Stimulated activated CD4-positive, alpha-beta T cell treated with anti-CD3 and anti-CD28 coated beads, Interleukin-12 subunit alpha, Interleukin-12 subunit beta, amount 100 ng/mL, for 4 hours (primary cell): ENCODE measurements at regions not wholly inside any gene's neighbourhood (a gene's known extent, or its start where the extent isn't known, plus 50 kb on each side); places are given as distances from the start of the nearest gene placed in this dataset.

Source experiments
- DNase-seq: peaks from one replicate; pipeline ENCODE4 v3.0.0-alpha.2; 2020

DNA sequence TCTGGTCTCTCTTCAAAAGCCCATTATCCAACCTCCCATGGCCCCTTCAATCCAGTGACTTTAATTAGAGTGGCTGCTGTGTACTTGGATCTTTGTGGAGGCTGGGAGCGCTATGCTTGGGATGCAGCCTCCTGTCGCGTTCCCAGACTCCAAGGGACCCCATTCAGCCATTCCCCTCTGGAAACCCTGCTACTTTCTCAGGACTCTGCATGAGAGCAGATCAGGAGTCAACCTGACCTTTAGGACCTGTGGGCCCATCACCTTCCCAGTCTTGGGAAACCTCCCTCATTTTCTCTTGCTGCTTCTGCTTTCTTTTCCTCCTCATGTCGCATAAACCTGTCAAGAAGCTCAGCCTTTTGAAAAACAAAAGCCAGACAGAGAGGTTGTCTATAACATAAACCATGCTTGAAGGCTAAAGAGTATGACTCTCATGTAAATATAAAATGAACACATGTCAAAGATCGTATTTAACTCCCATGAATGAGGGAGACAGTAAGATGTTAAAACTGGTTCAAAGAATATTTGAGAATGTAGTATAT is 143.1 kb upstream of the PELI1 start:
- DNase-seq, result no peak

DNA sequence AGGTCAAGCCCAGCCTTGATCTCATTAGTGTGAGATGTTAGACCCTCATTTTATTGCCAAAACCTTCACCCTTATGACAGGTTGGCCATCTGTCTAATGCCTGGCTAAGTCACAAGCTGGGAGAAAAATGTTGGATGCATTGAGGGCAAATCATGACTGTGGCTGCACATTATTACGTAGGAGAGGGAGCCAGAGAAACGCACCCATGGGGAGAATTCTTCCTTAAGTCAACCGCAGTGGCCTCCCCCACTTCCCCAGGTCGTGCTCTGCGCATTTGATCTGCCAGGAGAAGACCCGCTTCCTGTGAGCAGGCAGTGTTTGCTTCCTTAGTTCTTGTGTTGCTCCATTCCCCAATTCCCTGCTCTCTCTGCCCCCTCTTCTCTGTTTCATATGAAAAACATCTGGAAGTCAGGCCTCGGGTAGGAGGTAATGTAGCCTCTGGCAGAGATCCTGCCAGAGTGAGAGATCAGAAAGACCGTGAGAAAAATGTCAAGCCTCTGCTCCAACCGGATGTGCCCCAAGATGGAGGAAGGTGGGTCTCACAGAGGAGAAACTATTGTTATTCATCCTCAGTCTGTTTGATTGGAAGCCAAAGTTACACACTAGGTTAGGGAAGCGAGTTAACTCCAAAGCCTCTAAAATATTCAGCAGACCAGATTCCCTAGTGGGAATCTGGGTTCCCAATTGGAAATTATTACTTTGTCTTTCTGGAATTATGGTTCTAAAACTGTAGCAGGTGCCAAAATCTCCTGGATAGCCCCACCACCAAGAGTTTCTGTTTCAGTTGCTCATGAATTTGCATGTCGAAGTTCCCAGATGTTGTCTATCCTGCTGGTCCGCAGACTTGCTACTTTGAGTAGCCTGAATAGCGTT is 144.3 kb upstream of the PELI1 start:
- DNase-seq, result no peak

DNA sequence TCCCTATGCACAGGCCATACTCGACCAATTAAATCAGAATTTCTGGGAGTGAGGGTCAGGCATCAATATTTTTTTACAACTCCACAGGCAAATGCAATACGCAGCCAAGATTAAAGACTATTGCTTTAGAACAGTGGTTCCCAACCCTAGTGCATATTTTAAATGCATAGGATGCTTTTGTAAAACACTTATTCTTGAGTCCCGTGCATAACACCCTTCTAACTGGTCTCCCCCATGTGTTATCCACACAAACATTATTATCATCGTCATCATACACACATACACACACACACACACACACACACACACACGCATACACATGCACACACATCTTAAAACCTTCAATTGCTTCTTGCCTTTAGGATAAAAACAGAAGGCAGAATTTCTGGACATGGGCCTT is 145.0 kb upstream of the PELI1 start:
- DNase-seq, result no peak

DNA sequence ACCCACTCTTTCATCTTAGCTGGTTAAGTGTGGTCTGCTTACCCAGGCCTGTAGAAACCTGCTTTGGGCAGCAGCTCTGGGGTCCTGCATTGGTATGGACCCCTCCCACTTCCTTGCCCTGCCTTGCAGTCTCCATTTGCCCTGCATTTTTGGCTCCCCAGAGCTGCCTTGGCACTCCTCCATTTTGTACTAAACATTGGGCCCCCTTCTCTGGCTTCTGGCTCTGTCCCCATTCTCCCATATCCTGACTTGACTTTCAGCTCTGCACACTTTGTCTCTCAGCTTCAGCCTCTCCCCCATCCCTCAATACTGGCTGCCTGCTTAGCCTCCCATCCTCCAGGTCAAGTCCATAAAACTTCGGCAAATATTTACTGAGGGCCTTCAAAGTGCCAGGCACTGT is 145.5 kb upstream of the PELI1 start:
- DNase-seq, result no peak

DNA sequence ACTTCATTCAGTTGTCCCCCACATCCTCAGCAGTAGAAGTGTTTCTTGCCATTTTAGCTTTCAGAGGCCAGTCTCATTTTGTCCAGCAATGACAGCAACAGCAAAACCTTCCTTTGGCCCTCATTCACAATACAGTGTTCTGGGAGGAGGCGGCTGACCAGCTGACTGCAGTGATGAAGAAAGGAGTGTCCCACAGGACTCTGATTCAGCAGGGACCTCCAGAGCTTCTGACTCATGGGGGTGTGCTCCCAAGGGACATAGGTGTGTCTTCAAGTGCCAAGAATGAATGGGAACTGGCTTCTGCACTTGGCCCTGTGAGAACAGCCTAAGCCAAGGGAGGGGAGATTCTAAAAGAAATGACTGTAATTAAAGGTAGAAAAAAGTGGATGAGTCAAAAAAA is 147.0 kb upstream of the PELI1 start:
- no peak for DNase-seq

DNA sequence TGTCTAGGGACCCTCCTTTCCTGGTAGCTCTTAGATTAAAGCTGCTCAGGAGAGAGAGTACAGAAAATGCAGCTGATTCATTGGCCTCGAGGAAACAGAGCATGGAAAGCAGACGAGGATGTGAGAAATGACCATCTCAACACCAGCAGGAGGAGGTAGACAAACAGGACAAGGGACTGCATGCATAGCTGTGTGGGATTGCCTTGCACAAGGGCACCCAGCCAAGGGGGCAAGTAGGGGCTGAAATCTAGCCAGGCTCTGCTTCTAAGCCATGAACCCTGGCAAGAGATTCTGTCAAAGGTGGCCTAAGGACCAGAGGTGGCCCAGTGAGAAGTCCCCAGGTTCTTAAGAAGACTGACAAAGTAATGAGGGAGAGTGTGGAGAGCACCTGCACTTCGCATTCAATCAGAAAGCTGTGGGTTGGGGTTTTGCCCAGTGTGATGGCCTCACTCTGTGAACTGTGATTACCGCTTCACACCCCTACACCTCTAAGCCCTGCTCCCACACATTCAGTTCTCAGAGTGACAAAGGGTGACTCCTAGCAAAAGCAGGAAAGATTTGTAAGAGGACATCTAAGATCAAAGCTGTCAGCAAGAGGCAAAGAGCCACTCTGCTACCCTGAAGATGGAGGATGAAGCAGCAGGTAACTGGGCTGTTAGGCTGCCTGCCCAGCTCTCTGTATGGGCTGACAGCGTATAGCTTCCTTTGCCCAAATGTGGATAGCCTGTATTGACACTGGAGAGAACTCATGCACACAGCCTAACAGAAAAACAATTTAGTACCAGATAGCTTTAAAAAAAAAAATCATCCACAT is 151.3 kb upstream of the PELI1 start:
- DNase-seq, result no peak

DNA sequence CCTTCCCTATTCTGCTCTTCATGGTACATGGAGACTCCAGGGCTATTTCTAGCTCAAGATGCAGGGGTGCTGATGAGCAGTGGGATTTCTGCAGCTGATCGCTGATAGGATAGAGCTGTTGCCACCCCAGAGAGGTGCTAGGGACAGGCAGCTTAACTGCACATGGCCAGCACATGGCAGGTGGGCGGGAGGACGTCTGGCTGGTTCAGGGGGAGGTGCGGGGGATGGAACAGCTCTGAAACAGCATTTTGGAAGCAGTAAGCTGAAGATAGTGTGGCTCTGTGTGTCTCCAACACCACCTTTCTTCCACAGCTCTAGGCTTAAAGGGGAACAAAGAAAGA is 151.9 kb upstream of the PELI1 start:
- DNase-seq, result no peak

DNA sequence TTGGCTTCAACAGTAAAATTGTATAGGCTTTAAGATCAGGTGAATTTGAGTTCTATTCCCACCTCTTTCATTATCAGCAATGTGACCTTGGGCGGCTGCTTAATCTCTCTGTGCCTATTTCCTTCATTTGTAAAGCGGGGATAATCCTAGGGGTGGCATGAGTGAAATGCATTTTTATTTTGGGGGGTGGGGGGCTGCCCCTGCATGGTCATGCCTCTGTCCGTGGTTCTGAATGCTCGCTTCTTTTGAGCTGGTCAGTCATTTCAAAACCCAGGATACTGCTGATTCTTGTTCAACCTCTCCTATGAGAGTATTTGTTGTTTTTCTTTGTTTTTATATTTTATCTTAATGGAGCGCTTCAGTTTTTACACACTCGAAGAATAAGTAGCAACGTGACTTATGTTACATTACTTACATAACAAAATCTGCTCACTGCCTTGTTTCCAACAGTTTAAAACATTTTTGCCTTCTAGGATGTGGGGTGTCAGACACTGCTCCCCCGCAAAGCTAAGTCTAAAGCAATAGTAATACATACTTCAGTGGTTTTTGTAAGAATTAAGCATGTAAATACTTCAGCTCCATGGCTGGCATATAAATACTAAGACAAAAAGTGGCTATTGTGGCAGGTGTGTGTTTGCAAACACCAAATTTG is 152.6 kb upstream of the PELI1 start:
- no peak for DNase-seq

DNA sequence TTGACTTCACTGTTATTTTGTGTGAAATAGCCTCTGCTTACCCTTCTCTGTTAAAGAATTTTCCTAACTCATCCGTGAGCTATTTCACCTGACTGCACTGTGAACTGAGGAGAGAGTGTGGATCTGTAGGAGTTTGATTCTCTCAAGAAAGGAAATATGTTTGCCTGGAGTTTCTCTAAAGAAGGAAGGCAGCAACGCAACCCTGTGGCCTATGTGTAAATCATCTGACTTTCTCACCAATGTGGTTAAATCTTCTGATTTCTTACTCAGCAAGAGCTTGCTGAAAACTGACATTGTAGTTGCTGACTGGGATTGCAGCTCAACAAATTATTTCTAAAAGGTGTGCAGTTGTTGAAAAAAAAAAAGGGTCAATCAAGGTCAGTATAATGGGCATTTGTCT is 153.9 kb upstream of the PELI1 start:
- DNase-seq, result no peak

DNA sequence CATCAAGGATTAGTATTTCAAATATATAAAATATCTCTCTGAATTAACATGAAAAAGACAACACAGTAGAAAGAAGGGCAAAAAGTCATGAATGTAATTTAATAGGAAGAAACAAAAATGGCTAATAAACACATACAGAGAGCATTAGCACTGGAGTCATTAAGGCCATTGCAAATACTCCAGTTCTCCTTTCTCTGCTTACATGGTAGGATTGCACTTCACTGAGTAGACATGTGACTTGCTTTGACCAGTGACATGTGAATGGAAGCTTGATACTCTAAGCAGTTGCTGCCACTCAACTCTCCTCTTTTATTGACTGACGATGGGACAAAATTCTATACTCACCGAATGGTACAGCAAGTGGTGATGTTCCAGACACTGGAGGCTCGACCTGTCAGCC is 153.9 kb upstream of the LGALSL start:
- DNase-seq, result no peak

DNA sequence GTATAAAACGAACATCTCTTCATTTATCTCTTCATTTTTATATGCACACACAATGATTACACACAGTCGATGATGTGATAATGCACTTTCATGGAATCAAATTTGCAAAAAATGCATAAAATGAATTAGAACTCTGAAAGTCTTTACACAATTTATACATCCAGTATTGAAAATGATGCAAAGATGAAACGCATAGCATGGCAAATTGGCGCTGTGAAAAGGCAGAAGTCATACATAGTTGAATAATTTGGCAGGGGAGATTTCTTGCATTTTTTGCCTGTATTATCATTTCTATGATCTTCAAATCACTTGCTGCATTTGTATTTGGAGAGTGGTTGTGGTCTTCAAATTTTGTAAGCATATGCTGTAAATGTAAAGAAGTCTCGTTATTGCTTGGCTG is 150.7 kb upstream of the LGALSL start:
- DNase-seq, result no peak

DNA sequence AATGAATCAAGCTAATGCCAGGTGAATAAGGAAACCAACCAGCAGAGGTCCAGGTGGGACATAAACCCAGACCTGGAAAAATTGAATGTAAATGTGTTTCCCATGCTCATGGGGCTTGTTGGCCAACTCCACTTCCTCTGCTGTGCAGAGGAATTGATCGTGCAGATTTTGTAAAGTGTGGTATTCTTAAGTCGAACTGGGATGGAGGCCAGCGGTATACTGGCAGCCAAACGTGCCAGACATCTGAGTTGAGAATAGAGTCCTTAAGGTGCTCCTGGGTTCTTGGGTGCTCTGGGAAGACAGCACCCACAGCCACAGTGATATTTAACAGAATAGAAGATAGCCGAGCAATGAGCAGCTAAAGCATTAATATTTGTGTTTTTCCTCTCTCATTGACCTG is 146.5 kb upstream of the LGALSL start:
- DNase-seq, result no peak

DNA sequence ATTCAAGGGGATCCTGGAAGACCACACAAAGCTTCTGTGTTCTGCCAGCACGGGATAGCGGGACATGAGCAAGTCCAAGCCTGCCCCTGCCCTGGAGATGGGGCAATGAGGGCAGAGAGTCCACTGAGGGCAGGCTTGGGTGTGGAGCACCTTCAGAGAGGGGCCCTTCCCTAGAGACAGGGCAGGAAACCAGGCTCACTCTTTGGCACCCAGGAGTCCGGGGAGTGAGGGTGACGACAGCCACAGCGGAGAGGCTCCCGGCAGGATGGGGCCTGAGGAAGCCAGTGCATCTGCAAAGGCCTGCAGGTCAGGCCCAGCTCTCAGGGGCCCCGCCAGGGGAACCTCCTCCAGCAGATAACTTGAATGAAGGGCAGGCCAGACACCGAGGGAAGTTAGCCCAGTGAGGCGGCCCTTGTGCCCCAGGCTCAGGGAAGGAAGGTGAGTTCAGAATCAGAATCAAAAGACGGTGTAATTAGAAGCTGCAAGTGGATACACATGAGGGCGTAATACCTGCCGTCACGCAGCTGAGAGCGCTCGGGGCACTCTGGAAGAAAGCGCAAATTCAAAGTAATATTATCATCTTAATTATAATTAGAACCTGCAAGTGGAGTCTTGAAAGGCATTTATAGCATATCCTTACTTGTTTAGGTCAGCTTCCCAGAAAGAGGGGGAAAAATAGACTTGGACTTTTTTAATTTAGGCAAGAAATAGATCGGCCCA is 142.6 kb upstream of the LGALSL start:
- no peak for DNase-seq

DNA sequence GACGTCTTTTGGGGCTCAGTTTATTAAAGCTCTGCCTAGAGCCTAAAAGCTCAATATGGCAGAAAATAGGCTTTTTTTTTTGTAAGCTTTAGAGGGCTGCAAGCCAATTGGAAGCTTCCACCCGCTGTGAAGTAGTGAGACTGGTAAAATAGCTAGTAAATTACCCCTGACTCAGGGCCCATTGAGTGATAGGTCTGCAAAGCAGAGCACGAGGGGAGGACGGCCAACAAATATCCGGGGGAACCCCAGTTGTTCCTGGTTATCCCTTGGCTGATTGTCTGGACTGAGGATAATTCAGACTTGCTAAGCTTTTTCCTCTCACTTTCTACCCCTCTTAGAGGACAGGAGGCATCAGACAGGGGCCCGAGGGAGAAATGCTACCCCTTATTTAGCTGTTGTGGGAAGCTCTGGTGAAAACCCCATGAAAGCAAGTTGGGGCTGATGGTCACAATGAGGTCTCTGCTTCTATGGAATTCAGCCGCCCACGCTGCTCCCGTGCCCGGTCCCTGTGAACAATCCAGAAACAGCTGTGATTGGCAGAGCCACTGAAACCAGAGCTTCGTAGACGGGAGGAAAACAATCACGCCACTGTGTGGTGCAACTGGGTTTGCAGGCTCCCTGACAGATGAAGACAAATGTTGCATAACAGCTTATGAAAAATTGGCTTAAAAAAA is 141.9 kb upstream of the LGALSL start:
- DNase-seq, result no peak

DNA sequence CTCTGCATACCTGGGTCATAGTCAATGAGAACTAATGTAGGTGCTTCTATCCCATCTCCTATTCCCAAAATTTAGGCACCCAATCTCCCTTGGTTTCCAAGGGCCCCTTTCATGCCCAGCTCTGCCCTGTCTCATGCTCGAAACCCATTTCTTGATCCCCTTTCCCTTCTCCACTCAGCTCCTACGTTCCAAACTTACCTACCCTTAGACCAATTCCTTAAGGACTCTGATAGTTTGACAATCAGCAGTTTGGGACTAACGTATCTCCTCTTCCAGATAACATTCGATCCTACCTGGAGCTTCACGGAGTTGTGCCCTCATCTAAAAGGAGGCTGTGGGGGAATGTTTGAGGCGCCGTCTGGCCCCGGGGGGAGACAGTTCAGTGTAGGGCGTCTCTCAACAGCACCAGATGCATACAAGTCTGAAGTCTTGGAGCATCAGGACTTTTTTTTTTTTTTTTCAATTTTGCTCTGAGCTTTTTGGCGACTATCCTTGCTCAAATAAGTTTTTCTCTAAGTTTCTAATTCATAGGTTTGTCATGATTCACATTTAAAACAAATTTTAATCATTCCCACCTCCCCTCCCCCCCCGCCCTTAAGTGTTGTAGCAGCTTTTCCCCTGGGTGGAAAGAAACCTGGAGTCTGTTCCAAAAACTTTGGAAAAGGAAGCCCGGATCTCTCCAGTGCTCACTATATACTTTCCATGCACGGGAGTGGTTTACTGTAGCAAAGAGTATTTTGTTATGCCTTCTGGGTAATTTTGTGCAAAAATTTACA is 141.2 kb upstream of the LGALSL start:
- DNase-seq, result no peak

DNA sequence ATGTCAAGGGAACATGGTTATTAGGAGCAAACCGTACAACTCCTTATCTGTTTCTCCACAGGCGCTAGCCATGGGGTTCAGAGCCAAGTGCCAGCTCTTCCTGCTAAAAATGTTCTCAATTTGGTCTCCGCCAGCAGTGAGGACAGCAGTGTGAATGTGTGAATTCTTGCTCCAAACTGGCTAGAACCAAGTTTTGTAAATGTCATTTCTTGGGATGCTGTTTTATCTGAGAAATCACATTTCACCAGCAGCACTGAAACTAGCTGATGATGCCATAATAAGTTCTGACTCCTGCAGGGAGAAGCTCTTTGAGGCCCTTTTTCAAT is 140.6 kb upstream of the LGALSL start:
- no peak for DNase-seq

DNA sequence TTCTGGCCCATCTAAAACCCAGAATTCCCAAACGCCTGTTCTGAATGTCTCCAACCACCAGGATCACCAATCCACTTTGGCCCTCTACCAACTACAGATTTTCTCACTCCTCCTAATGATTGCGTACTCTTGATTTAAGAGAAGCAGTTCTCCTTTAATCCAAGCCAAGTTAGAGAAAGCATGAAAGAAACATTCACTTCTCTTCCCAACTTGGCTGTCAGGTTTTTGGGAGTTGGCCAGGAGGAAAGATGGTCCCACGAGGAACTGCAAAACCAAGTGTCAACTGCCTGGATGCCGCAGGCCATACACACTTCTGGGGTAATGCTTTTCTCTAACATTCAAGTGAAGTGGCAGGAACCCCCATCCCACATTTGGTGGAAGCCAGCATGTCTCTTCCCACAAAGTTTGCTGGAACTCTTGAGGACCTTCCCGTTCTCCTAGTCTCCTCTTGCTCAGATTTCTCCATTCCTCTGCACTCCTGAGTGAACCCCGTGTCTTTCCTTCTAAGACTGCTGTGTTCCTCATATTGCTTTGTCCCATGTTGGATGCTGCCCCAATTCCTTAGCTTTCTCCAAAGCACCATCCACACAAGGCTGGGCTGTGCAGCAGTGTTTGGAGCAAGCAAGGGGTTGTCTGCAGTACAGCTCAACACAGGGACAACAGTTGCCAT is 138.5 kb upstream of the LGALSL start:
- no peak for DNase-seq

DNA sequence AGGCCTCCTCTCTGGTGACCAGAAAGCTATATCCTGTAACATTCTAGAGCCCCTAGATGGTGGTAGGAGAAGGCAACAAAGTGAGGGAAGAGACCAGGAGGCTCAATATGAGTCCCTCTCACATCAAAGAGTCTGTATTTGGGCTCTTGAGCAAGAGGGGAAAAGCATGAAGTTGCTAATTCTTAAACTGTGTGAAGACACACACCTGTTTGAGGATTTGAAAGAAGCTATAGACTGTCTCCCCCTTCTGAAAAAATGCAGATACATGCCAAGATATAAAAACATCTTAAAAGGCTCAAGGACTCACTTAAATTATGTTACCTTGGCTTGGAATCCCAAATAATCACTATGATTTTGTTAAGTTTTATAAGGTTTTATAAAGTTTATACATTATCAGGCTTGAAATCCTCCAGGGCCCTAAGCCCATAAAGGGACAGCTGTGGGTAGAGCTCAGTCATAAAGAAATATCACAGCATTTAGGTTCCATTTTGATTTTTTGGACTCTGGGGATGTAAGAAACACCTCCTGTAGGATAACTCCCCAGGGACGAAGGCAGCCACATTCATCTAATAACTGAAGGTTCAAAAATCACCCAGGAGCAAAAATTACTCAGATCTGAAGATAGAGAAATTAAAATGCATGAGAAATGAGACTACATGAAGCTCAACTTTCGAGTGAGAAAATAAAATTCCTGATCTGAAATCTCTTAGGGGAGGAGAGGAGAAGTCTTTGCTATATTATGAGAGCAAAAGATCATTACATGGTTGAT is 136.1 kb upstream of the LGALSL start:
- DNase-seq, result no peak

DNA sequence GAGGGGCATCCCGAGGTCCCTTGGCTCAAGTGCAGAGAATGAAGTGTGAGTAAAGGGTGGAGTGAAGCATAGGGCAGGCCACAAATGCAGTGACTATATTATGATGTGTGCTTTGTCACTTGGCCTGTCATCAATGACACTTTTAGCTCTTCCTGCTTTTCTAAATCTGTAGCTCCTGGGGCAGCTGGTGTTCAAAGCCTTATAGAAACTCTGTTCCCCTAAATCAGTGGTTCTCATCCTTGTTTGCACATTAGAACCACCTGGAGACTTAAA is 135.6 kb upstream of the LGALSL start:
- DNase-seq, result no peak

DNA sequence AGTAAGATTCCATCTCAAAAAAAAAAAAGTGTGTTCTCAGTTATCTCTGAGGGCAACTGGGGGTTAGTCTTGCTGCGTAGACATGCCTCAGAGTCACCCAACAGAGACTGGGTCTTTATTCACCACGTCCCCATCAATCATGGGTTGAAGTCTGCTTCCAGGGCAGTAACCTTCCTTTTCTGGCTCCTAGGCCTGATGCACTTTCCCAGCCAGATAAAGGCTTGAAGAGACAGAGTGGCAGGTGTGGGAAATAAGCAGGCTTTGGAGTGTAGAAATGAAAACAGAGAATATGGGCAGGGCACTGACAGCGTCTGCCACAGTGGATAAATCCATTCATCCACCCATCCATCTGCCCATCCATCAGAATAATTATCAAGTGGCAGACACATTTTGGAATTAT is 134.1 kb upstream of the LGALSL start:
- no peak for DNase-seq

DNA sequence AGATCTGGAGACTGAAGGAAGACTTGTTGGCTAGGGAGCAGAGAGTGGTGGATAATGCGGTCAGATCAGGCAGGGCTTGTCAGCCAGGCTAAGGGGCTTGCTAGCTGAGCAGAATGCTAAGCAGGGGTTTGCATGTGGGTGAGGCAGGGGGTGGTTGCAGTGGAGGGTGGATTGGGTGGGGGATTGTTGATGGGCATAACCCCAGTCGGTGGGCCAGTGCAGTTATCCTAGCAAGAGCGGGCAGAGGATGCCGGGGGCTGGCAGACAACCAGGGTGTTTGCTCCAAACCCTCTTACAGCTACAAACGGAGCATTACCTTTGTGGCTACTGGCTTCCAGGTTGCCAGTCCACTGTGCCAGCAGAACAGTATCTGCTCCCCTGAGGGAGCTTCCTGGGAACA is 131.5 kb upstream of the LGALSL start:
- no peak for DNase-seq
